Trophoblast cell (in vitro differentiated cells and primary cell): ENCODE measurements at regions not wholly inside any gene's neighbourhood (a gene's known extent, or its start where the extent isn't known, plus 50 kb on each side); places are given as distances from the start of the nearest gene placed in this dataset.

ENCODE experiments used
- DNase-seq, 2 donors: peaks; one replicate each; pipeline ENCODE4 v3.0.0-alpha.2; 2016
- H2AFZ ChIP-seq: 2 replicates; pipeline ENCODE4 v1.6.1; 2013; ENCODE audit warnings: low read length, moderate library complexity, mild to moderate bottlenecking; ENCODE audit not compliant: insufficient read depth, poor library complexity
- H2AK5ac ChIP-seq: 2 replicates; pipeline ENCODE4 v1.6.1; 2013; ENCODE audit warnings: mild to moderate bottlenecking, low read length
- H2BK120ac ChIP-seq: 2 replicates; pipeline ENCODE4 v1.6.1; 2013; ENCODE audit warnings: low read length, mild to moderate bottlenecking, moderate library complexity; ENCODE audit not compliant: insufficient read depth, poor library complexity
- H2BK12ac ChIP-seq: 2 replicates; pipeline ENCODE4 v1.6.1; 2013; ENCODE audit warnings: mild to moderate bottlenecking, low read length, moderate library complexity
- H2BK5ac ChIP-seq: 2 replicates; pipeline ENCODE4 v1.6.1; 2013; ENCODE audit warnings: low read length, low read depth, moderate library complexity, mild to moderate bottlenecking; ENCODE audit not compliant: poor library complexity
- H3K14ac ChIP-seq: 2 replicates; pipeline ENCODE4 v1.6.1; 2013; ENCODE audit warnings: mild to moderate bottlenecking, low read length
- H3K18ac ChIP-seq: 2 replicates; pipeline ENCODE4 v1.6.1; 2013; ENCODE audit warnings: mild to moderate bottlenecking, low read length
- H3K23ac ChIP-seq: 2 replicates; pipeline ENCODE4 v1.6.1; 2013; ENCODE audit warnings: low read length
- H3K27ac ChIP-seq: 2 replicates; pipeline ENCODE4 v1.5.1; 2013; ENCODE audit warnings: low read depth, mild to moderate bottlenecking, inconsistent platforms, low read length, moderate library complexity
- H3K27me3 ChIP-seq: 2 replicates; pipeline ENCODE4 v1.6.1; 2013; ENCODE audit warnings: inconsistent platforms, mild to moderate bottlenecking, low read length, moderate library complexity; ENCODE audit not compliant: insufficient read depth
- H3K36me3 ChIP-seq, 2 experiments: 1 replicate in 1 of 2; 2 replicates in 1 of 2; pipeline ENCODE4 v1.6.1; 2013; ENCODE audit warnings: low read length in 2 of 2, mild to moderate bottlenecking in 2 of 2, moderate library complexity in 1 of 2; ENCODE audit not compliant: insufficient read depth in 2 of 2, control insufficient read depth in 1 of 2
- H3K4ac ChIP-seq: 2 replicates; pipeline ENCODE4 v1.6.1; 2013; ENCODE audit warnings: low read depth, mild to moderate bottlenecking, low read length, moderate library complexity
- H3K4me1 ChIP-seq, 2 experiments: 1 replicate in 1 of 2; 2 replicates in 1 of 2; pipeline ENCODE4 v1.6.1; 2013; ENCODE audit warnings: low read length in 2 of 2, mild to moderate bottlenecking in 2 of 2, moderate library complexity in 1 of 2; ENCODE audit not compliant: insufficient read depth in 2 of 2, control insufficient read depth in 1 of 2
- H3K4me2 ChIP-seq: 2 replicates; pipeline ENCODE4 v1.6.1; 2013; ENCODE audit warnings: inconsistent platforms, mild to moderate bottlenecking, low read length, moderate library complexity
- H3K4me3 ChIP-seq: 2 replicates; pipeline ENCODE4 v1.5.1; 2013; ENCODE audit warnings: mild to moderate bottlenecking, low read depth, low read length, inconsistent platforms
- H3K79me1 ChIP-seq: one replicate; pipeline ENCODE4 v1.6.1; 2013; ENCODE audit warnings: low read length
- H3K79me2 ChIP-seq: 2 replicates; pipeline ENCODE4 v1.6.1; 2013; ENCODE audit warnings: low read length, mild to moderate bottlenecking; ENCODE audit not compliant: control insufficient read depth, insufficient read depth, poor library complexity
- H3K9ac ChIP-seq: 2 replicates; pipeline ENCODE4 v1.6.1; 2013; ENCODE audit warnings: mild to moderate bottlenecking, low read length
- H3K9me3 ChIP-seq: 2 replicates; pipeline ENCODE4 v1.6.1; 2013; ENCODE audit warnings: low read depth, mild to moderate bottlenecking, control low read depth, inconsistent platforms, low read length; ENCODE audit not compliant: insufficient read depth
- H4K12ac ChIP-seq: 2 replicates; pipeline ENCODE4 v1.6.1; 2013; ENCODE audit warnings: low read depth, mild to moderate bottlenecking, low read length, moderate library complexity
- H4K8ac ChIP-seq: 2 replicates; pipeline ENCODE4 v1.6.1; 2013; ENCODE audit warnings: low read depth, mild to moderate bottlenecking, low read length, moderate library complexity
- H4K91ac ChIP-seq: one replicate; pipeline ENCODE4 v1.6.1; 2013; ENCODE audit warnings: low read depth, mild to moderate bottlenecking, low read length, moderate library complexity
- WGBS: extraction: QIAGEN DNeasy Blood & Tissue Kit; methylation state at CpG from one replicate; pipeline ENCODE4 v1.1.7; 2013; ENCODE audit warnings: missing lambda C conversion rate; ENCODE audit not compliant: insufficient read length, insufficient coverage; ENCODE audit errors: extremely low coverage; 5-methylcytosine and 5-hydroxymethylcytosine counted together

GRCh38 chr15:80317389-80318182 is 65.6 kb upstream of the CTXND1 start:
- H3K14ac ChIP-seq: no peak overlapping the region
- H4K91ac ChIP-seq: no peak overlapping the region
- H3K79me1 ChIP-seq: no peaks in the 10 kb centered on the region
- H3K27ac ChIP-seq: no peak overlapping the region
- H3K4me1 ChIP-seq: no peaks in the 10 kb centered on the region
- no peaks in the 10 kb centered on the region for H3K79me2 ChIP-seq
- no peak overlapping the region for H2BK12ac ChIP-seq
- WGBS: no CpG with 5 or more reads among the region's 8 CpGs
- no peak overlapping the region for H3K4me2 ChIP-seq
- no peaks in the 10 kb centered on the region for H3K9me3 ChIP-seq
- no peak overlapping the region for H4K8ac ChIP-seq
- peak overlapping the region; percentile 28 for H2BK120ac ChIP-seq
- peak; percentile 5 to 13 for DNase-seq
- no peak overlapping the region for H3K23ac ChIP-seq
- H3K36me3 ChIP-seq: no peaks in the 10 kb centered on the region
- no peak overlapping the region for H3K9ac ChIP-seq
- no peak overlapping the region for H4K12ac ChIP-seq
- no peak overlapping the region for H2AFZ ChIP-seq
- no peak overlapping the region for H2AK5ac ChIP-seq
- H3K18ac ChIP-seq: no peak overlapping the region
- no peak overlapping the region for H3K4ac ChIP-seq
- no peak overlapping the region for H2BK5ac ChIP-seq
- H3K27me3 ChIP-seq: no peaks in the 10 kb centered on the region
- H3K4me3 ChIP-seq: no peak overlapping the region

GRCh38 chr15:80321853-80322252 is 69.8 kb upstream of the CTXND1 start:
- Histone ChIP-seq H2AFZ (no peak overlapping the region), H4K8ac (no peak overlapping the region), H3K27me3 (no peaks in the 10 kb centered on the region), H3K4me3 (no peak overlapping the region), H3K23ac (no peak overlapping the region), H2AK5ac (no peak overlapping the region), H3K79me2 (no peaks in the 10 kb centered on the region), H3K4ac (no peak overlapping the region), H2BK12ac (no peak overlapping the region), H3K4me2 (no peak overlapping the region), H4K91ac (no peak overlapping the region), H2BK120ac (no peak overlapping the region), H2BK5ac (no peak overlapping the region), H4K12ac (no peak overlapping the region), H3K4me1 (no peaks in the 10 kb centered on the region), H3K18ac (no peak overlapping the region), H3K79me1 (no peaks in the 10 kb centered on the region), H3K27ac (no peak overlapping the region), H3K36me3 (no peaks in the 10 kb centered on the region), H3K9me3 (no peaks in the 10 kb centered on the region), H3K9ac (no peak overlapping the region), H3K14ac (no peak overlapping the region)
- DNase-seq: no peak
- WGBS: no CpG with 5 or more reads among the region's 7 CpGs

GRCh38 chr15:80323285-80323684 is 71.3 kb upstream of the CTXND1 start:
- Histone ChIP-seq H2AK5ac (no peak overlapping the region), H3K23ac (no peak overlapping the region), H4K12ac (no peak overlapping the region), H2BK5ac (no peak overlapping the region), H4K8ac (no peak overlapping the region), H3K4me3 (no peak overlapping the region), H3K18ac (no peak overlapping the region), H3K27me3 (no peaks in the 10 kb centered on the region), H3K27ac (no peak overlapping the region), H3K79me2 (no peaks in the 10 kb centered on the region), H3K14ac (no peak overlapping the region), H3K36me3 (no peaks in the 10 kb centered on the region), H3K4me2 (no peak overlapping the region), H3K4me1 (no peaks in the 10 kb centered on the region), H3K9me3 (peaks cover 2% of the 10 kb centered on the region), H3K4ac (no peak overlapping the region), H2BK12ac (no peak overlapping the region), H3K79me1 (no peaks in the 10 kb centered on the region), H3K9ac (no peak overlapping the region), H4K91ac (no peak overlapping the region), H2BK120ac (no peak overlapping the region), H2AFZ (no peak overlapping the region)
- peak in 1 of 2 donors; percentile 36 for DNase-seq
- WGBS: no CpG with 5 or more reads among the region's 1 CpG

GRCh38 chr15:80324545-80325080 is 72.6 kb upstream of the CTXND1 start:
- Histone ChIP-seq H2BK5ac (no peak overlapping the region), H4K91ac (no peak overlapping the region), H3K79me1 (no peaks in the 10 kb centered on the region), H2AK5ac (no peak overlapping the region), H3K79me2 (no peaks in the 10 kb centered on the region), H3K27me3 (no peaks in the 10 kb centered on the region), H4K8ac (no peak overlapping the region), H3K23ac (no peak overlapping the region), H3K4me2 (no peak overlapping the region), H3K4me1 (no peaks in the 10 kb centered on the region), H4K12ac (no peak overlapping the region), H3K9ac (no peak overlapping the region), H3K14ac (no peak overlapping the region), H3K27ac (no peak overlapping the region), H2AFZ (no peak overlapping the region), H3K18ac (no peak overlapping the region), H3K9me3 (peaks cover 5% of the 10 kb centered on the region), H3K4me3 (no peak overlapping the region), H3K4ac (no peak overlapping the region), H3K36me3 (no peaks in the 10 kb centered on the region), H2BK12ac (no peak overlapping the region), H2BK120ac (no peak overlapping the region)
- no CpG with 5 or more reads among the region's 3 CpGs for WGBS
- DNase-seq: no peak
